ENCODE measurements at regions not wholly inside any gene's neighbourhood (a gene's known extent, or its start where the extent isn't known, plus 50 kb on each side); places are given as distances from the start of the nearest gene placed in this dataset.

- Histone ChIP-seq H3K9ac (ENCODE audit: low read length) (no peak overlapping the region), H4K8ac (ENCODE audit: low read depth, low read length) (no peak overlapping the region), H3K56ac (ENCODE audit: low read length) (no peak overlapping the region), H3K79me2 (ENCODE audit: control insufficient read depth, insufficient read depth, low read length) (no peaks in the 10 kb centered on the region), H3K27me3 (ENCODE audit: insufficient read depth, low read length, poor library complexity) (no peaks in the 10 kb centered on the region), H2BK5ac (ENCODE audit: low read length) (no peak overlapping the region), H3K18ac (ENCODE audit: low read length) (no peak overlapping the region), H3K36me3 (ENCODE audit: control insufficient read depth, insufficient read depth, low read length) (no peaks in the 10 kb centered on the region), H3K4me3 (ENCODE audit: low read length) (no peak overlapping the region), H3K4me1 (ENCODE audit: control insufficient read depth, low read depth, low read length) (no peaks in the 10 kb centered on the region), H3K79me1 (ENCODE audit: low read length) (no peaks in the 10 kb centered on the region), H2BK15ac (replicated peaks; ENCODE audit: low read depth) (no peak overlapping the region), H2AK5ac (ENCODE audit: low read length) (no peak overlapping the region), H3K4me2 (ENCODE audit: low read length) (no peak overlapping the region), H4K5ac (ENCODE audit: low read length) (no peak overlapping the region), H2BK120ac (ENCODE audit: low read depth, low read length) (no peak overlapping the region), H3K23ac (ENCODE audit: low read length) (no peak overlapping the region), H3K27ac (ENCODE audit: low read depth, low read length) (no peak overlapping the region), H3K4ac (ENCODE audit: low read depth, low read length) (no peak overlapping the region)
- DNase-seq: no peak
Measured at GRCh38 chr4:38273407-38273806, 313.2 kb downstream of the PTTG2 start.

GRCh38 chr4:38275331-38276100 is 315.3 kb downstream of the PTTG2 start:
- Histone ChIP-seq H3K27ac (ENCODE audit: low read depth, low read length) (no peak overlapping the region), H3K18ac (ENCODE audit: low read length) (no peak overlapping the region), H3K9ac (ENCODE audit: low read length) (no peak overlapping the region), H2BK120ac (ENCODE audit: low read depth, low read length) (no peak overlapping the region), H3K4me3 (ENCODE audit: low read length) (no peak overlapping the region), H3K56ac (ENCODE audit: low read length) (no peak overlapping the region), H3K27me3 (ENCODE audit: insufficient read depth, low read length, poor library complexity) (no peaks in the 10 kb centered on the region), H3K79me1 (ENCODE audit: low read length) (no peaks in the 10 kb centered on the region), H3K4me1 (ENCODE audit: control insufficient read depth, low read depth, low read length) (no peaks in the 10 kb centered on the region), H3K36me3 (ENCODE audit: control insufficient read depth, insufficient read depth, low read length) (no peaks in the 10 kb centered on the region), H2BK15ac (replicated peaks; ENCODE audit: low read depth) (no peak overlapping the region), H4K8ac (ENCODE audit: low read depth, low read length) (no peak overlapping the region), H3K4ac (ENCODE audit: low read depth, low read length) (no peak overlapping the region), H3K79me2 (ENCODE audit: control insufficient read depth, insufficient read depth, low read length) (no peaks in the 10 kb centered on the region), H3K4me2 (ENCODE audit: low read length) (no peak overlapping the region), H2AK5ac (ENCODE audit: low read length) (no peak overlapping the region), H3K23ac (ENCODE audit: low read length) (no peak overlapping the region), H2BK5ac (ENCODE audit: low read length) (no peak overlapping the region), H4K5ac (ENCODE audit: low read length) (no peak overlapping the region)
- peak; percentile 41 for DNase-seq
- no CpG with 5 or more reads among the region's 5 CpGs for WGBS (ENCODE audit: extremely low coverage, insufficient coverage, low lambda C conversion rate)

- Histone ChIP-seq H2BK15ac (replicated peaks; ENCODE audit: low read depth) (no peak overlapping the region), H3K79me1 (ENCODE audit: low read length) (no peaks in the 10 kb centered on the region), H3K79me2 (ENCODE audit: control insufficient read depth, insufficient read depth, low read length) (no peaks in the 10 kb centered on the region), H2BK120ac (ENCODE audit: low read depth, low read length) (no peak overlapping the region), H3K4me3 (ENCODE audit: low read length) (no peak overlapping the region), H3K36me3 (ENCODE audit: control insufficient read depth, insufficient read depth, low read length) (no peaks in the 10 kb centered on the region), H3K27ac (ENCODE audit: low read depth, low read length) (no peak overlapping the region), H3K4me2 (ENCODE audit: low read length) (no peak overlapping the region), H3K4ac (ENCODE audit: low read depth, low read length) (no peak overlapping the region), H3K56ac (ENCODE audit: low read length) (no peak overlapping the region), H4K8ac (ENCODE audit: low read depth, low read length) (no peak overlapping the region), H3K4me1 (ENCODE audit: control insufficient read depth, low read depth, low read length) (no peaks in the 10 kb centered on the region), H3K23ac (ENCODE audit: low read length) (no peak overlapping the region), H2AK5ac (ENCODE audit: low read length) (no peak overlapping the region), H3K27me3 (ENCODE audit: insufficient read depth, low read length, poor library complexity) (no peaks in the 10 kb centered on the region), H3K9ac (ENCODE audit: low read length) (no peak overlapping the region), H2BK5ac (ENCODE audit: low read length) (no peak overlapping the region), H4K5ac (ENCODE audit: low read length) (no peak overlapping the region), H3K18ac (ENCODE audit: low read length) (no peak overlapping the region)
- no peak for DNase-seq
- no CpG with 5 or more reads among the region's 4 CpGs for whole genome bisulfite sequencing (ENCODE audit: extremely low coverage, insufficient coverage, low lambda C conversion rate)
Measured at GRCh38 chr4:38278255-38278654, 318.1 kb downstream of the PTTG2 start.

- Histone ChIP-seq H3K4me3 (ENCODE audit: low read length) (no peak overlapping the region), H4K8ac (ENCODE audit: low read depth, low read length) (no peak overlapping the region), H3K36me3 (ENCODE audit: control insufficient read depth, insufficient read depth, low read length) (no peaks in the 10 kb centered on the region), H3K79me2 (ENCODE audit: control insufficient read depth, insufficient read depth, low read length) (no peaks in the 10 kb centered on the region), H3K4me1 (ENCODE audit: control insufficient read depth, low read depth, low read length) (no peaks in the 10 kb centered on the region), H3K27me3 (ENCODE audit: insufficient read depth, low read length, poor library complexity) (no peaks in the 10 kb centered on the region), H4K5ac (ENCODE audit: low read length) (no peak overlapping the region), H2BK15ac (replicated peaks; ENCODE audit: low read depth) (no peak overlapping the region), H3K27ac (ENCODE audit: low read depth, low read length) (no peak overlapping the region), H2BK5ac (ENCODE audit: low read length) (no peak overlapping the region), H3K4ac (ENCODE audit: low read depth, low read length) (no peak overlapping the region), H3K56ac (ENCODE audit: low read length) (no peak overlapping the region), H3K18ac (ENCODE audit: low read length) (no peak overlapping the region), H3K79me1 (ENCODE audit: low read length) (no peaks in the 10 kb centered on the region), H3K9ac (ENCODE audit: low read length) (no peak overlapping the region), H3K23ac (ENCODE audit: low read length) (no peak overlapping the region), H3K4me2 (ENCODE audit: low read length) (no peak overlapping the region), H2AK5ac (ENCODE audit: low read length) (no peak overlapping the region), H2BK120ac (ENCODE audit: low read depth, low read length) (no peak overlapping the region)
- WGBS (ENCODE audit: extremely low coverage, insufficient coverage, low lambda C conversion rate): no CpG with 5 or more reads among the region's 8 CpGs
- DNase-seq: no peak
Measured at GRCh38 chr4:38279077-38279476, 318.9 kb downstream of the PTTG2 start.

- Histone ChIP-seq H2BK5ac (ENCODE audit: low read length) (no peak overlapping the region), H3K23ac (ENCODE audit: low read length) (no peak overlapping the region), H3K18ac (ENCODE audit: low read length) (no peak overlapping the region), H3K79me1 (ENCODE audit: low read length) (no peaks in the 10 kb centered on the region), H3K4ac (ENCODE audit: low read depth, low read length) (no peak overlapping the region), H2BK120ac (ENCODE audit: low read depth, low read length) (no peak overlapping the region), H3K36me3 (ENCODE audit: control insufficient read depth, insufficient read depth, low read length) (no peaks in the 10 kb centered on the region), H3K27ac (ENCODE audit: low read depth, low read length) (no peak overlapping the region), H2BK15ac (replicated peaks; ENCODE audit: low read depth) (no peak overlapping the region), H3K4me3 (ENCODE audit: low read length) (no peak overlapping the region), H4K5ac (ENCODE audit: low read length) (no peak overlapping the region), H3K79me2 (ENCODE audit: control insufficient read depth, insufficient read depth, low read length) (no peaks in the 10 kb centered on the region), H2AK5ac (ENCODE audit: low read length) (no peak overlapping the region), H4K8ac (ENCODE audit: low read depth, low read length) (no peak overlapping the region), H3K56ac (ENCODE audit: low read length) (no peak overlapping the region), H3K9ac (ENCODE audit: low read length) (no peak overlapping the region), H3K4me2 (ENCODE audit: low read length) (no peak overlapping the region), H3K4me1 (ENCODE audit: control insufficient read depth, low read depth, low read length) (no peaks in the 10 kb centered on the region), H3K27me3 (ENCODE audit: insufficient read depth, low read length, poor library complexity) (no peaks in the 10 kb centered on the region)
- WGBS (ENCODE audit: extremely low coverage, insufficient coverage, low lambda C conversion rate): no CpG with 5 or more reads among the region's 9 CpGs
- DNase-seq: no peak
Measured at GRCh38 chr4:38279650-38280322, 319.6 kb downstream of the PTTG2 start.

GRCh38 chr4:38280323-38280706 is 320.1 kb downstream of the PTTG2 start:
- no peak overlapping the region for H2BK15ac ChIP-seq (replicated peaks; ENCODE audit: low read depth)
- H3K36me3 ChIP-seq (ENCODE audit: control insufficient read depth, insufficient read depth, low read length): no peaks in the 10 kb centered on the region
- DNase-seq: no peak
- no peak overlapping the region for H3K18ac ChIP-seq (ENCODE audit: low read length)
- H3K79me1 ChIP-seq (ENCODE audit: low read length): no peaks in the 10 kb centered on the region
- H3K79me2 ChIP-seq (ENCODE audit: control insufficient read depth, insufficient read depth, low read length): no peaks in the 10 kb centered on the region
- no peak overlapping the region for H3K23ac ChIP-seq (ENCODE audit: low read length)
- H3K4ac ChIP-seq (ENCODE audit: low read depth, low read length): no peak overlapping the region
- H4K8ac ChIP-seq (ENCODE audit: low read depth, low read length): no peak overlapping the region
- no peak overlapping the region for H3K4me2 ChIP-seq (ENCODE audit: low read length)
- H3K56ac ChIP-seq (ENCODE audit: low read length): no peak overlapping the region
- no peak overlapping the region for H4K5ac ChIP-seq (ENCODE audit: low read length)
- H2AK5ac ChIP-seq (ENCODE audit: low read length): no peak overlapping the region
- H3K4me1 ChIP-seq (ENCODE audit: control insufficient read depth, low read depth, low read length): no peaks in the 10 kb centered on the region
- no peaks in the 10 kb centered on the region for H3K27me3 ChIP-seq (ENCODE audit: insufficient read depth, low read length, poor library complexity)
- H3K27ac ChIP-seq (ENCODE audit: low read depth, low read length): no peak overlapping the region
- H3K9ac ChIP-seq (ENCODE audit: low read length): no peak overlapping the region
- H2BK120ac ChIP-seq (ENCODE audit: low read depth, low read length): no peak overlapping the region
- WGBS (ENCODE audit: extremely low coverage, insufficient coverage, low lambda C conversion rate): no CpG with 5 or more reads among the region's 4 CpGs
- H3K4me3 ChIP-seq (ENCODE audit: low read length): no peak overlapping the region
- no peak overlapping the region for H2BK5ac ChIP-seq (ENCODE audit: low read length)
